Neuronal stem cell (in vitro differentiated cells): ENCODE measurements at regions not wholly inside any gene's neighbourhood (a gene's known extent, or its start where the extent isn't known, plus 50 kb on each side); places are given as distances from the start of the nearest gene placed in this dataset.

ENCODE experiments used
- DNase-seq: peaks from one replicate; pipeline ENCODE4 v3.0.0-alpha.2; 2013; ENCODE audit warnings: low spot score
- H2AFZ ChIP-seq: one replicate; pipeline ENCODE4 v1.6.1; 2013; ENCODE audit warnings: mild to moderate bottlenecking, low read length, inconsistent platforms
- H2AK5ac ChIP-seq: 2 replicates; pipeline ENCODE4 v1.6.1; 2013; ENCODE audit warnings: low read depth, mild to moderate bottlenecking, inconsistent platforms, low read length, moderate library complexity, mixed read lengths
- H2BK120ac ChIP-seq: 2 replicates; pipeline ENCODE4 v1.6.1; 2013; ENCODE audit warnings: low read depth, mild to moderate bottlenecking, inconsistent platforms, low read length, moderate library complexity, mixed read lengths
- H2BK12ac ChIP-seq: one replicate; pipeline ENCODE4 v1.6.1; 2013; ENCODE audit warnings: low read length, inconsistent platforms
- H2BK15ac ChIP-seq: 2 replicates; pipeline ENCODE4 v1.6.1; 2013; ENCODE audit warnings: mild to moderate bottlenecking, low read length, inconsistent platforms, mixed read lengths
- H2BK5ac ChIP-seq: one replicate; pipeline ENCODE4 v1.6.1; 2013; ENCODE audit warnings: inconsistent platforms, mild to moderate bottlenecking, low read length, moderate library complexity
- H3K14ac ChIP-seq: one replicate; pipeline ENCODE4 v1.6.1; 2013; ENCODE audit warnings: low read length, inconsistent platforms
- H3K18ac ChIP-seq: 2 replicates; pipeline ENCODE4 v1.6.1; 2013; ENCODE audit warnings: low read length, inconsistent platforms
- H3K23ac ChIP-seq: 2 replicates; pipeline ENCODE4 v1.6.1; 2013; ENCODE audit warnings: low read depth, mild to moderate bottlenecking, mixed read lengths, low read length, inconsistent platforms; ENCODE audit not compliant: poor library complexity
- H3K27ac ChIP-seq: replicated peaks from 3 replicates; pipeline ENCODE4 v1.5.1; 2013; ENCODE audit warnings: low read length, inconsistent platforms
- H3K27me3 ChIP-seq, 3 experiments: 2 replicates each; pipeline ENCODE4 v1.6.1; 2013; ENCODE audit warnings: low read length in 3 of 3, mild to moderate bottlenecking in 2 of 3, inconsistent platforms in 1 of 3, low read depth in 1 of 3, mixed read lengths in 1 of 3, moderate library complexity in 1 of 3; ENCODE audit not compliant: control insufficient read depth in 3 of 3, insufficient read depth in 3 of 3
- H3K36me3 ChIP-seq, 2 donors: replicated peaks in 1 of 2; 2 replicates each; pipeline ENCODE4 v1.6.1; 2013; ENCODE audit warnings: low read length in 2 of 2; ENCODE audit not compliant: control insufficient read depth in 2 of 2, insufficient read depth in 2 of 2
- H3K4ac ChIP-seq: 2 replicates; pipeline ENCODE4 v1.6.1; 2013; ENCODE audit warnings: inconsistent platforms, mild to moderate bottlenecking, low read length, moderate library complexity
- H3K4me1 ChIP-seq, 2 donors: 1 replicate in 1 of 2; 2 replicates in 1 of 2; pipeline ENCODE4 v1.6.1; 2013; ENCODE audit warnings: low read length in 2 of 2, low read depth in 1 of 2; ENCODE audit not compliant: control insufficient read depth in 2 of 2, insufficient read depth in 1 of 2
- H3K4me2 ChIP-seq: one replicate; pipeline ENCODE4 v1.6.1; 2013; ENCODE audit warnings: mild to moderate bottlenecking, low read length, inconsistent platforms; ENCODE audit not compliant: insufficient read depth, poor library complexity, severe bottlenecking
- H3K4me3 ChIP-seq, 2 donors: 2 replicates each; pipeline ENCODE4 v1.5.1; 2013; ENCODE audit warnings: low read length in 2 of 2, mild to moderate bottlenecking in 2 of 2, inconsistent platforms in 1 of 2, moderate library complexity in 1 of 2
- H3K79me1 ChIP-seq: one replicate; pipeline ENCODE4 v1.6.1; 2013; ENCODE audit warnings: low read depth, mild to moderate bottlenecking, inconsistent platforms, low read length, moderate library complexity
- H3K9ac ChIP-seq: one replicate; pipeline ENCODE4 v1.6.1; 2013; ENCODE audit warnings: mild to moderate bottlenecking, low read depth, low read length, inconsistent platforms; ENCODE audit not compliant: poor library complexity
- H3K9me3 ChIP-seq, 2 donors: replicated peaks in 1 of 2; 2 replicates each; pipeline versions ENCODE3 to v1.6.1; 2013; ENCODE audit warnings: low read length in 2 of 2, mild to moderate bottlenecking in 2 of 2, inconsistent platforms in 1 of 2, low read depth in 1 of 2, mixed read lengths in 1 of 2, moderate library complexity in 1 of 2; ENCODE audit not compliant: control insufficient read depth in 2 of 2, insufficient read depth in 1 of 2
- H4K8ac ChIP-seq: one replicate; pipeline ENCODE4 v1.6.1; 2013; ENCODE audit warnings: low read depth, mild to moderate bottlenecking, inconsistent platforms, low read length, moderate library complexity
- H4K91ac ChIP-seq: one replicate; pipeline ENCODE4 v1.6.1; 2013; ENCODE audit warnings: low read length, low read depth, mild to moderate bottlenecking, inconsistent platforms; ENCODE audit not compliant: poor library complexity
- WGBS, 2 donors: extraction: QIAGEN DNeasy Blood & Tissue Kit; methylation state at CpG; one replicate each; pipeline ENCODE4 v1.1.7; 2013; ENCODE audit warnings: missing lambda C conversion rate in 2 of 2, mixed read lengths in 1 of 2; ENCODE audit not compliant: insufficient read length in 2 of 2, insufficient replicate concordance in 1 of 2; ENCODE audit errors: extremely low coverage in 2 of 2; 5-methylcytosine and 5-hydroxymethylcytosine counted together

GRCh38 chr5:111013011-111013410 lies 58.5 kb upstream of the TSLP start:
- Histone ChIP-seq H2BK15ac (no peak overlapping the region), H3K4me2 (no peak overlapping the region)

GRCh38 chr5:111016801-111017200 lies 54.7 kb upstream of the TSLP start:
- no peak overlapping the region for H4K91ac ChIP-seq
- H3K4me2 ChIP-seq = no peak overlapping the region
- H3K23ac ChIP-seq = no peak overlapping the region
- H3K4ac ChIP-seq = no peak overlapping the region
- H3K18ac ChIP-seq = no peak overlapping the region
- H2BK15ac ChIP-seq = no peak overlapping the region
- no peak overlapping the region for H2BK5ac ChIP-seq
- no peak overlapping the region for H3K27ac ChIP-seq
- H4K8ac ChIP-seq = no peak overlapping the region
- H3K9me3 ChIP-seq = no peaks in the 10 kb centered on the region
- H3K14ac ChIP-seq = no peak overlapping the region
- WGBS, 2 donors = no CpG with 5 or more reads among the region's 3 CpGs
- no peak overlapping the region for H2AFZ ChIP-seq
- H3K79me1 ChIP-seq = no peaks in the 10 kb centered on the region
- no peak overlapping the region for H3K4me3 ChIP-seq
- no peaks in the 10 kb centered on the region for H3K36me3 ChIP-seq
- H2BK12ac ChIP-seq = no peak overlapping the region
- peaks cover 0 to 8% (median 0%) of the 10 kb centered on the region in 3 experiments for H3K27me3 ChIP-seq
- no peak for DNase-seq
- no peak overlapping the region for H3K9ac ChIP-seq
- no peak overlapping the region for H2BK120ac ChIP-seq
- no peaks in the 10 kb centered on the region for H3K4me1 ChIP-seq
- no peak overlapping the region for H2AK5ac ChIP-seq

More at GRCh38 chr5:111013011-111013410, 58.5 kb upstream of the TSLP start:
- H3K27me3 ChIP-seq = peaks cover 0 to 13% (median 0%) of the 10 kb centered on the region in 3 experiments
- H3K27ac ChIP-seq = no peak overlapping the region
- H3K9me3 ChIP-seq = no peaks in the 10 kb centered on the region
- H3K4ac ChIP-seq = no peak overlapping the region
- no peak for DNase-seq
- H3K14ac ChIP-seq = no peak overlapping the region
- peaks cover 0 to 3% of the 10 kb centered on the region in 2 donors for H3K4me1 ChIP-seq
- WGBS, 2 donors = no CpG with 5 or more reads among the region's 1 CpG
- no peak overlapping the region for H3K4me3 ChIP-seq
- H2BK12ac ChIP-seq = no peak overlapping the region
- no peaks in the 10 kb centered on the region for H3K36me3 ChIP-seq
- H2BK120ac ChIP-seq = no peak overlapping the region
- no peak overlapping the region for H4K91ac ChIP-seq
- H2BK5ac ChIP-seq = no peak overlapping the region
- H3K79me1 ChIP-seq = no peaks in the 10 kb centered on the region
- no peak overlapping the region for H2AFZ ChIP-seq
- no peak overlapping the region for H3K23ac ChIP-seq
- no peak overlapping the region for H3K9ac ChIP-seq
- no peak overlapping the region for H2AK5ac ChIP-seq
- H3K18ac ChIP-seq = no peak overlapping the region
- no peak overlapping the region for H4K8ac ChIP-seq

- H3K23ac ChIP-seq = no peak overlapping the region
These were observed 53.8 kb upstream of the TSLP start for GRCh38 chr5:111017731-111018130.

More at GRCh38 chr5:111017731-111018130, 53.8 kb upstream of the TSLP start:
- H3K18ac ChIP-seq = no peak overlapping the region
- H2BK120ac ChIP-seq = no peak overlapping the region
- no peak overlapping the region for H3K27ac ChIP-seq
- no CpG with 5 or more reads among the region's 1 CpG for WGBS, 2 donors
- H2AK5ac ChIP-seq = no peak overlapping the region
- H3K14ac ChIP-seq = no peak overlapping the region
- no peaks in the 10 kb centered on the region for H3K79me1 ChIP-seq
- no peak overlapping the region for H2BK5ac ChIP-seq
- no peak overlapping the region for H2BK15ac ChIP-seq
- H3K9ac ChIP-seq = no peak overlapping the region
- no peak overlapping the region for H3K4me2 ChIP-seq
- H3K4me3 ChIP-seq = no peak overlapping the region
- no peak for DNase-seq
- no peak overlapping the region for H3K4ac ChIP-seq
- peaks cover 0 to 7% (median 0%) of the 10 kb centered on the region in 3 experiments for H3K27me3 ChIP-seq
- H3K4me1 ChIP-seq = no peaks in the 10 kb centered on the region
- no peak overlapping the region for H2AFZ ChIP-seq
- H4K91ac ChIP-seq = no peak overlapping the region
- H3K9me3 ChIP-seq = no peaks in the 10 kb centered on the region
- H3K36me3 ChIP-seq = no peaks in the 10 kb centered on the region
- no peak overlapping the region for H4K8ac ChIP-seq
- H2BK12ac ChIP-seq = no peak overlapping the region
